HCT116 (cell line): ENCODE measurements at regions not wholly inside any gene's neighbourhood (a gene's known extent, or its start where the extent isn't known, plus 50 kb on each side); places are given as distances from the start of the nearest gene placed in this dataset.
"Not testable (repeated sequence)": the region's sequence is repeated elsewhere in the genome, so short reads cannot be mapped to it uniquely, and the experiment has no call there.

Experiments
- ATAC-seq: fragments of 200-7000 bp; cut with Tn5 transposase; 2 replicates; pipeline ENCODE4 v1.9.1; 2020; ENCODE audit warnings: mild to moderate bottlenecking, moderate library complexity
- BruUV-seq: library from RNA; stranded (reverse); fragments of 400-500 nt; replicated peaks from 2 replicates; lab custom pipeline; 2021; lab: Mats Ljungman, UMichigan
- CTCF ChIA-PET: fragments of 300-600 bp; sonication (Branson Sonifier 250); formaldehyde crosslinking; loops from one replicate; lab custom pipeline; 2021; ENCODE audit warnings: antibody characterized with exemption; lab: Charles Lee
- POLR2A ChIA-PET: fragments of 300-600, 350-600 bp; sonication (Branson Sonifier 250); formaldehyde crosslinking; loops from one replicate; lab custom pipeline; 2021; ENCODE audit warnings: antibody characterized with exemption; lab: Charles Lee
- RAD21 ChIA-PET, 2 experiments: fragments of 300-600 bp; sonication (Branson Sonifier 250); formaldehyde crosslinking; loops; one replicate each; lab custom pipeline; 2023; ENCODE audit warnings: low total read pairs in 2 of 2; ENCODE audit not compliant: uncharacterized antibody in 2 of 2, unreplicated experiment in 2 of 2, low non-redundant PET in 1 of 2; lab: Charles Lee
- DNase-seq: peaks from one replicate; pipeline ENCODE4 v3.0.0-alpha.2; 2010; ENCODE audit warnings: low read depth, low spot score
- H2AFZ ChIP-seq: fragments of 200-600 bp; shearing (Covaris generic), sonication (generic); 2 replicates; pipeline ENCODE4 v1.6.1; 2017; ENCODE audit warnings: low read depth, mixed run types, mixed read lengths, antibody characterized with exemption, low read length; ENCODE audit not compliant: poor library complexity, severe bottlenecking
- H3K27ac ChIP-seq: 2 replicates; pipeline ENCODE4 v1.5.1; 2012; ENCODE audit warnings: low read depth, low read length
- H3K27me3 ChIP-seq: fragments of 200-600 bp; sonication (generic); 2 replicates; pipeline ENCODE4 v1.6.1; 2016; ENCODE audit warnings: mixed run types, low read length, mixed read lengths; ENCODE audit not compliant: insufficient read depth
- H3K36me3 ChIP-seq, 2 experiments: fragments of 200-500 bp in 1 of 2; fragments of 200-600 bp in 1 of 2; sonication (Bioruptor generic) in 1 of 2; sonication (generic) in 1 of 2; 2 replicates each; pipeline versions ENCODE4 v1.5.1 to v1.6.1; 2014 to 2016; ENCODE audit warnings: low read length in 2 of 2, inconsistent platforms in 1 of 2, mixed read lengths in 1 of 2, mixed run types in 1 of 2; ENCODE audit not compliant: insufficient read depth in 2 of 2, control insufficient read depth in 1 of 2
- H3K4me1 ChIP-seq, 2 experiments: fragments of 200-600 bp in 1 of 2; sonication (generic) in 1 of 2; 2 replicates each; pipeline versions ENCODE4 v1.5.1 to v1.6.1; 2012 to 2017; ENCODE audit warnings: low read length in 2 of 2, inconsistent platforms in 1 of 2, mild to moderate bottlenecking in 1 of 2, mixed read lengths in 1 of 2, mixed run types in 1 of 2, moderate library complexity in 1 of 2; ENCODE audit not compliant: insufficient read depth in 2 of 2, control insufficient read depth in 1 of 2
- H3K4me2 ChIP-seq: fragments of 200-600 bp; sonication (generic); 2 replicates; pipeline ENCODE4 v1.6.1; 2017; ENCODE audit warnings: mixed run types, low read length, mixed read lengths
- H3K4me3 ChIP-seq, 2 experiments: fragments of 200-600 bp in 1 of 2; sonication (generic) in 1 of 2; replicated peaks in 1 of 2; 2 replicates each; pipeline ENCODE4 v1.5.1; 2011 to 2016; ENCODE audit warnings: low read length in 2 of 2, control low read depth in 1 of 2, low read depth in 1 of 2, mild to moderate bottlenecking in 1 of 2, mixed read lengths in 1 of 2, mixed run types in 1 of 2
- H3K79me2 ChIP-seq: fragments of 200-600 bp; sonication (generic); 2 replicates; pipeline ENCODE4 v1.6.1; 2017; ENCODE audit warnings: mild to moderate bottlenecking, mixed run types, low read length, moderate library complexity, mixed read lengths; ENCODE audit not compliant: insufficient read depth
- H3K9ac ChIP-seq: fragments of 200-600 bp; sonication (generic); 2 replicates; pipeline ENCODE4 v1.6.1; 2016; ENCODE audit warnings: low read length, mixed read lengths
- H3K9me2 ChIP-seq: fragments of 200-600 bp; sonication (generic), shearing (Covaris generic); 2 replicates; pipeline ENCODE4 v1.6.1; 2017; ENCODE audit warnings: mixed run types, mild to moderate bottlenecking, moderate library complexity; ENCODE audit not compliant: insufficient read depth
- H3K9me3 ChIP-seq, 2 experiments: fragments of 200-500 bp in 1 of 2; fragments of 200-600 bp in 1 of 2; sonication (Bioruptor generic) in 1 of 2; sonication (generic) in 1 of 2; 2 replicates each; pipeline ENCODE4 v1.6.1; 2014 to 2017; ENCODE audit warnings: low read length in 2 of 2, mixed read lengths in 2 of 2, inconsistent platforms in 1 of 2, low read depth in 1 of 2, mild to moderate bottlenecking in 1 of 2, mixed run types in 1 of 2, moderate library complexity in 1 of 2; ENCODE audit not compliant: control insufficient read depth in 1 of 2, insufficient read depth in 1 of 2
- H4K20me1 ChIP-seq: fragments of 200-600 bp; sonication (generic), shearing (Covaris generic); 2 replicates; pipeline ENCODE4 v1.6.1; 2017; ENCODE audit warnings: mixed run types, mild to moderate bottlenecking, moderate library complexity; ENCODE audit not compliant: insufficient read depth
- ATF3 ChIP-seq: IDR thresholded peaks from 2 replicates; pipeline ENCODE4 v1.6.1; 2012
- CEBPB ChIP-seq: IDR thresholded peaks from 2 replicates; pipeline ENCODE4 v1.6.1; 2012; ENCODE audit warnings: low read depth
- ZBTB33 ChIP-seq: IDR thresholded peaks from 2 replicates; pipeline ENCODE4 v1.6.1; 2011; ENCODE audit warnings: mild to moderate bottlenecking, low read length, moderate library complexity; ENCODE audit not compliant: insufficient replicate concordance; ENCODE audit errors: extremely low read depth
- intact Hi-C: fragments of 100-400 bp; cut with micrococcal nuclease; formaldehyde crosslinking; loops from 2 replicates; pipeline ENCODE4 v1.10.0; 2022

- Histone ChIP-seq H3K36me3 (no peaks in the 10 kb centered on the region), H2AFZ (no peak overlapping the region), H3K9me3 (no peaks in the 10 kb centered on the region), H3K79me2 (no peaks in the 10 kb centered on the region), H3K4me2 (no peak overlapping the region), H3K4me3 (no peak overlapping the region), H3K4me1 (no peaks in the 10 kb centered on the region), H3K27ac (no peak overlapping the region), H3K9me2 (no peaks in the 10 kb centered on the region), H4K20me1 (no peaks in the 10 kb centered on the region), H3K27me3 (no peaks in the 10 kb centered on the region), H3K9ac (no peak overlapping the region)
- BruUV-seq = no TSS peak
- DNase-seq = no peak
- ChIA-PET CTCF (no interaction called here), RAD21 (no interaction called here), POLR2A (no interaction called here)
- no peak for ATAC-seq
- intact Hi-C loops = no loop called here
- no peak for TF ChIP-seq CEBPB
Measured at GRCh38 chr4:187393531-187394344, 601.8 kb upstream of the ZFP42 start.

GRCh38 chr4:187396106-187396505, 599.5 kb upstream of the ZFP42 start:
- no peaks in the 10 kb centered on the region for H3K36me3 ChIP-seq
- no peak overlapping the region for H2AFZ ChIP-seq
- BruUV-seq = no TSS peak
- CTCF ChIA-PET = no interaction called here
- intact Hi-C loops = no loop called here
- no peaks in the 10 kb centered on the region for H4K20me1 ChIP-seq
- H3K9me3 ChIP-seq = no peaks in the 10 kb centered on the region
- no peaks in the 10 kb centered on the region for H3K9me2 ChIP-seq
- no peak overlapping the region for H3K9ac ChIP-seq
- H3K4me3 ChIP-seq = no peak overlapping the region
- DNase-seq = no peak
- TF ChIP-seq ATF3 (no peak), ZBTB33 (no peak)
- TF ChIP-seq, all 23 proteins: peak for 0
- H3K27ac ChIP-seq = no peak overlapping the region
- POLR2A ChIA-PET = no interaction called here
- H3K4me2 ChIP-seq = no peak overlapping the region
- ATAC-seq = no peak
- RAD21 ChIA-PET = no interaction called here
- H3K27me3 ChIP-seq = no peaks in the 10 kb centered on the region
- no peaks in the 10 kb centered on the region for H3K79me2 ChIP-seq
- H3K4me1 ChIP-seq = no peaks in the 10 kb centered on the region

DNA sequence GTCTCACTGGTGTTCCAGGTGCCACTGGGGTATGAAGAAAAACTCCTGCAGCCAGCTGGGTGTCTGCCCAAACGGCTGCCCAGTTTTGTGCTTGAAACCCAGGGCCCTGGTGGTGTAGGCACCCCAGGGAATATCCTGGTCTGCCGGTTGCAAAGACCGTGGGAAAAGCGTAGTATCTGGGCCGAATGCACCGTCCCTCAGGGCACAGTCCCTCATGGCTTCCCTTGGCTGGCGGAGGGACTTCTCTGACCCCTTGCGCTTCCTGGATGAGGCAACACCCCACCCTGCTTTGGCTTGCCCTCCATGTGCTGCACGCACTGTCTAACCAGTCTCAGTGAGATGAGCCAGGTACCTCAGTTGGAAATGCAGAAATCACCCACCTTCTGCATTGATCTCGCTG, 587.1 kb upstream of the ZFP42 start:
- DNase-seq, ATAC-seq, H3K4me3 ChIP-seq, H3K27me3 ChIP-seq, intact Hi-C loops, H3K79me2 ChIP-seq, H3K9me3 ChIP-seq, CTCF ChIA-PET, BruUV-seq, H3K36me3 ChIP-seq, H3K4me1 ChIP-seq, H3K27ac ChIP-seq, H4K20me1 ChIP-seq, H2AFZ ChIP-seq, H3K4me2 ChIP-seq, POLR2A ChIA-PET, H3K9me2 ChIP-seq, RAD21 ChIA-PET, H3K9ac ChIP-seq: not testable (repeated sequence)
